ENCODE measurements at regions not wholly inside any gene's neighbourhood (a gene's known extent, or its start where the extent isn't known, plus 50 kb on each side); places are given as distances from the start of the nearest gene placed in this dataset.

DNA sequence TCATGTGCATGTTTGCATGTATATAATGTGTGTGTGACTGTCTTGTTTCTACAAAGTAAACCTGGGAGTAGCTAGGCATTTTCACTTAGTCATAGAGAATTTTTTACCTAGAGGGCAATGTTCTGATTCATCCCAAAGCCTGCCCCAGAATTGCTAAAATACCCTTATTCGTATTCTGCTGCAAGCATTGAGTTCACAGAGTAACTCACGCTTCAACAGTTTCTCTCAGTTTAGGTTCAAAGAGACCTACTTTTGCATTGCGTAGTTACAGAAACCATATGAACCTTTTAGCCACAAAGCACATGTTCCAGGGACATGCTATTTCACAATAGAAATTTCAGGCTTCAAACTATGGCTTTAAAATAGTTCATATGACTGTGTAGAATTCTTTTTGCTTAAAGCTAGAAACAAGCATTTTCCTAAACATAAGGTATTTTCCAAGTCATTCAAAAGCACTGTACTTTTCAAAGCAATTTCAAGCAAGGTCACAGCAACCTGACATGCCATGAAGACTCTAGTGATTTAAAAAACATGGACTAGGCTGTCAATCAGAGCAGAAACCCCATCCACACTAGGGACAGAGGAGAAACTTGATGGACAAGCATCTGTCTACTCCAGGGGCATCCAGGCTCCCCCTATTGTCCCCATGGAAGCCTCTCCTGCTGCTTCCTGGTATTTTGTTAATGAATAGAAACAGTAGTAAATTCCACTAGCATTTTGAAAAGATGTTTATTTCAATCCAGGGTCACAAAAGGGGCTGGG lies 81.5 kb upstream of the MAPK10 start:
- no peak for DNase-seq (ENCODE audit: low read depth, low spot score)
- H3K9ac ChIP-seq (ENCODE audit: insufficient read length, low read depth), result no peak overlapping the region
- no peaks in the 10 kb centered on the region for H3K4me1 ChIP-seq (ENCODE audit: insufficient read depth, insufficient read length)
- no peaks in the 10 kb centered on the region for H3K27me3 ChIP-seq (ENCODE audit: insufficient read depth, insufficient read length)
- H3K36me3 ChIP-seq (ENCODE audit: insufficient read depth, insufficient read length, low read length), result no peaks in the 10 kb centered on the region
- TF ChIP-seq YY1 (IDR thresholded peaks at IDR 0.05; ENCODE audit: insufficient read depth, insufficient read length), result no peak
- H3K9me3 ChIP-seq (ENCODE audit: insufficient read depth, low read length), result peaks cover 23% of the 10 kb centered on the region
- no peak overlapping the region for H3K4me3 ChIP-seq (ENCODE audit: insufficient read length, low read depth)

DNA sequence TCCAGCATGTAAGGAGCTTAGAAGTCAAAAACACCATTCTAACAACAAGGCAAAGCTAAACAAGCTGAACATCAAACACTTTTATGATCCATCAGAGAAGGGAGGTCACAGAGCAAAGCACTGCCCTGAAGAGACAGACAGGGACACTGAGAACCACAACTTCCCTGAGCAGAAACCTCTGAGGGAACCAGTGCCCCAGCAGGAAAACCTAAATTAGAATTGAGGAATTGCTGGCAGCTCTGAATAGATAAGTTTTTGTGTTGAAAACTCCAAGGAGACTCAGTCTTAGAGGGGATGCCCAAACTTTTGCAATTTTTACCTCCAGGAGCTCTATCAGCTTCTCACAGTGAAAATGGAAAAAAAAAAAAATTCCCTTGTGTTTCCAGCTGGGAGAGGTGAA lies 83.0 kb upstream of the MAPK10 start:
- H3K27me3 ChIP-seq (ENCODE audit: insufficient read depth, insufficient read length), result no peaks in the 10 kb centered on the region
- no peak overlapping the region for H3K9ac ChIP-seq (ENCODE audit: insufficient read length, low read depth)
- H3K9me3 ChIP-seq (ENCODE audit: insufficient read depth, low read length), result peaks cover 26% of the 10 kb centered on the region
- no peak for TF ChIP-seq ZNF274 (IDR thresholded peaks at IDR 0.05; ENCODE audit: low read depth, low read length)
- TF ChIP-seq SUZ12 (IDR thresholded peaks at IDR 0.05; ENCODE audit: extremely low read depth, insufficient read depth, insufficient read length), result no peak
- no peak for TF ChIP-seq YY1 (IDR thresholded peaks at IDR 0.05; ENCODE audit: insufficient read depth, insufficient read length)
- DNase-seq (ENCODE audit: low read depth, low spot score), result no peak
- no peaks in the 10 kb centered on the region for H3K4me1 ChIP-seq (ENCODE audit: insufficient read depth, insufficient read length)
- H3K4me3 ChIP-seq (ENCODE audit: insufficient read length, low read depth), result no peak overlapping the region
- no peaks in the 10 kb centered on the region for H3K36me3 ChIP-seq (ENCODE audit: insufficient read depth, insufficient read length, low read length)

DNA sequence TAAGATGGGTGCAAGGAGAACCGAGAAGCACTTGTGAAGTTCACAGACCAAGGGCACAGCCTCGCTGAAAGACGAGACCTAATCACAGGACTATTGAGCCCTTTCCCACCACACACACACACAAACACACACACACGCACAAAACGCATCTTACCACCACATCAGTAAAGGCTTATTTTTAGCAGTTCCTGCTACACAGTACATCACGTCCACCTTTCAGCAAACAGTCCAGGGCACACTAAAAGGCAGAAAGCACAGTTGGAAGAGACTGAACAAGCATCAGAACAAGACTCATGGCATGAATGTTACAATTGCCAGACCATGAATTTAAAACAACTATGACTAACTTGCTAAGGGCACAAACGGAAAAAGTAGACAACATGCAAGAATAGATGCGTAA lies 83.6 kb upstream of the MAPK10 start:
- Histone ChIP-seq H3K9ac (ENCODE audit: insufficient read length, low read depth) (no peak overlapping the region), H3K36me3 (ENCODE audit: insufficient read depth, insufficient read length, low read length) (no peaks in the 10 kb centered on the region), H3K27me3 (ENCODE audit: insufficient read depth, insufficient read length) (no peaks in the 10 kb centered on the region), H3K9me3 (ENCODE audit: insufficient read depth, low read length) (peaks cover 26% of the 10 kb centered on the region), H3K4me1 (ENCODE audit: insufficient read depth, insufficient read length) (no peaks in the 10 kb centered on the region), H3K4me3 (ENCODE audit: insufficient read length, low read depth) (no peak overlapping the region)
- no peak for DNase-seq (ENCODE audit: low read depth, low spot score)
- TF ChIP-seq YY1 (IDR thresholded peaks at IDR 0.05; ENCODE audit: insufficient read depth, insufficient read length) (no peak), SUZ12 (IDR thresholded peaks at IDR 0.05; ENCODE audit: extremely low read depth, insufficient read depth, insufficient read length) (no peak), ZNF274 (IDR thresholded peaks at IDR 0.05; ENCODE audit: low read depth, low read length) (no peak)

DNA sequence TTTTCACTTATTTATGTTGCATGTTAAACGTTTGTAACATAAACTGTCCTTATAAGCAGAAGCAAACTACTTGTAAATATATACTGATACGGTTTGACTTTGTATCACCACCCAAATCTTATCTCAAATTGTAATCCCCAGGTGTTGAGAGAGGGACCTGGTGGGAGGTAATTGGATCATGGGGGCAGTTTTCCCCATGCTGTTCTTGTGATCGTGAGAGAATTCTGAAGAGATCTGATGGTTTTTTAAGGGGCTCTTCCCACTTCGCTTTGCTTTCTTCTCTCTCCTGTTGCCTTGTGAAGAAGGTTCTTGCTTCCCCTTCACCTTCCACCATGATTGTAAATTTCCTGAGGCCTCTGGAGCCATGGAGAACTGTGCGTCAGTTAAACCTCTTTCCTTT lies 87.1 kb upstream of the MAPK10 start:
- Histone ChIP-seq H3K36me3 (ENCODE audit: insufficient read depth, insufficient read length, low read length) (no peaks in the 10 kb centered on the region), H3K9ac (ENCODE audit: insufficient read length, low read depth) (no peak overlapping the region), H3K4me1 (ENCODE audit: insufficient read depth, insufficient read length) (no peaks in the 10 kb centered on the region), H3K4me3 (ENCODE audit: insufficient read length, low read depth) (no peak overlapping the region), H3K27me3 (ENCODE audit: insufficient read depth, insufficient read length) (no peaks in the 10 kb centered on the region), H3K9me3 (ENCODE audit: insufficient read depth, low read length) (peaks cover 26% of the 10 kb centered on the region)
- TF ChIP-seq YY1 (IDR thresholded peaks at IDR 0.05; ENCODE audit: insufficient read depth, insufficient read length), result no peak
- no peak for TF ChIP-seq ZNF274 (IDR thresholded peaks at IDR 0.05; ENCODE audit: low read depth, low read length)
- no peak for TF ChIP-seq SUZ12 (IDR thresholded peaks at IDR 0.05; ENCODE audit: extremely low read depth, insufficient read depth, insufficient read length)
- DNase-seq (ENCODE audit: low read depth, low spot score), result no peak

DNA sequence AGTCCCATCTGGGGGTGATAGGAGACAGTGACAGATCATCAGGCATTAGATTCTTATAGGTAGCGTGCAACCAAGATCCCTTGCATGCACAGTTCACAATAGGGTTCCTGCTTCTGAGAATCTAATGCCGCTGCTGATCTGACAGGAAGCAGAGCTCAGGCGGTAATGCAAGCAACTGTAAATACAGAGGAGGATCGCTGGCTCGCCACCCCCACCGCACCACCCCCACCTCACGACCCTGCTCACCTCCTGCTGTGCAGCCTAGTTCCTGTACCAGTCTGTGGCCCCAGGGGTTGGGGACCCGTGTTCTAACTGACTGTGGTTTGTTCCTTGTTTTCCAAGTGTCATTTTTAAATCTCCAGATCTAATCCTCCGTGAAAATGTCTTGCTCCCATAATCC lies 89.0 kb upstream of the MAPK10 start:
- H3K36me3 ChIP-seq (ENCODE audit: insufficient read depth, insufficient read length, low read length), result no peaks in the 10 kb centered on the region
- no peak overlapping the region for H3K9ac ChIP-seq (ENCODE audit: insufficient read length, low read depth)
- peaks cover 4% of the 10 kb centered on the region for H3K4me1 ChIP-seq (ENCODE audit: insufficient read depth, insufficient read length)
- no peak for DNase-seq (ENCODE audit: low read depth, low spot score)
- peaks cover 19% of the 10 kb centered on the region for H3K9me3 ChIP-seq (ENCODE audit: insufficient read depth, low read length)
- no peak for TF ChIP-seq ZNF274 (IDR thresholded peaks at IDR 0.05; ENCODE audit: low read depth, low read length)
- TF ChIP-seq YY1 (IDR thresholded peaks at IDR 0.05; ENCODE audit: insufficient read depth, insufficient read length), result no peak
- no peak for TF ChIP-seq SUZ12 (IDR thresholded peaks at IDR 0.05; ENCODE audit: extremely low read depth, insufficient read depth, insufficient read length)
- no peak overlapping the region for H3K4me3 ChIP-seq (ENCODE audit: insufficient read length, low read depth)
- H3K27me3 ChIP-seq (ENCODE audit: insufficient read depth, insufficient read length), result no peaks in the 10 kb centered on the region

DNA sequence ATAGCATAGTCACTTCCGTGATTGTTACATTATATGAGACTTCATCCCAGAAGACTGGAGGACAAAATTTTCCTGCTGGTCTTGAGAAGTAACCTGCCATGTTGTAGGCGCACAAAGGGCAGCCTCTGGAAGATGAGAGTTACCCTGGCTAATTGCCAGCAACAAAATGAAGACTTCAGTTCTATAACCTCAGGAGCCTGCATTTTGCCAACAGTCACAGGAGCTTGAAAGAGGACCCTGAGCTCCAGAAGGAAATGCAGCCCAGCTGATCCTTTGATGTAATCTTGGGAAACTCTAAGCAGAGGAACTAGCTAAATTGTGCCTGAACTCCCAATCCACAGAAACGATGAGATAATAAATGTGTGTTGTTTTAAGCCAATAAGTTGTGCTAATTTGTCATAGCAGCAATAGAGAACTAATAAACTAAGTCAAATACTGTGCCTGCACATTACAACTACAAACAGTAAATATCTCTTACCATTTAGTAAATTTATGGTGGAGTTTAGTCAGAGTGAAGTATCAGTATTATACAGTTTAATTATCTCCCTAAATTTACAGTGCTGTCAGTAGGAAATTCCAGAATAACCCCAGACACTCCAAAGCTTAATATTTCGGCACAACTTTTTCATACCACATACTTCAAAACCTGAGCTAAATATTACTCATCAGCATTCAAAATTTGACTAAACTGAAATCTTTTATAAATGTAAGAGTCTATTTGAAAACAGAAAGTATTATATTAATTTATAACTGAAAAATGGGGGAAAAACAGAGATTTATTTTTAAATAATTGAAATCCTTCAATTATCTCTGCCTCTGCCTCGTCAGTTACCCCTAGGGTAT lies 90.1 kb upstream of the MAPK10 start:
- Histone ChIP-seq H3K4me3 (ENCODE audit: insufficient read length, low read depth) (no peak overlapping the region), H3K9ac (ENCODE audit: insufficient read length, low read depth) (no peak overlapping the region), H3K27me3 (ENCODE audit: insufficient read depth, insufficient read length) (no peaks in the 10 kb centered on the region), H3K9me3 (ENCODE audit: insufficient read depth, low read length) (peaks cover 13% of the 10 kb centered on the region; the same call in 1 of the 2 replicates), H3K4me1 (ENCODE audit: insufficient read depth, insufficient read length) (peaks cover 4% of the 10 kb centered on the region), H3K36me3 (ENCODE audit: insufficient read depth, insufficient read length, low read length) (no peaks in the 10 kb centered on the region)
- DNase-seq (ENCODE audit: low read depth, low spot score), result no peak
- TF ChIP-seq SUZ12 (IDR thresholded peaks at IDR 0.05; ENCODE audit: extremely low read depth, insufficient read depth, insufficient read length) (no peak), ZNF274 (IDR thresholded peaks at IDR 0.05; ENCODE audit: low read depth, low read length) (no peak), YY1 (IDR thresholded peaks at IDR 0.05; ENCODE audit: insufficient read depth, insufficient read length) (no peak)

DNA sequence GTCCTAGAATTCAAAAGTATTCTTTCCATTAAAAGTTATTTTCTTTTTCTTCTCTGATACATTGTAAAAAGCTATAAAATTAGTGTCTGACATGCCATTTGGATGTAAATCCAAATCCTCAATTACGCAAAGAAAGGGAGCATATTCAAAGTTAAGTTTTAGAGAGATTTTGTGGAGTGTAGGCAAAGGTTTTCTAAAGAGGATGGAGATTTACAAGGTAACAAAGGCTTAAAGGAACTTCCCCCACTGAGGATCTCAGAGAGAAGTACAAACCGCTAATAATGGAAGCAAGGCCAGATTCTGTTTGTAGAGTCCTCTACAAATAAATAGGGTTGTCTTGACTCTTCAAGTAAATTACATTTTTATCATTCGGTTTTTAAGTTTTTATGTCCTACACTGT lies 91.0 kb upstream of the MAPK10 start:
- H3K9ac ChIP-seq (ENCODE audit: insufficient read length, low read depth), result no peak overlapping the region
- no peak overlapping the region for H3K4me3 ChIP-seq (ENCODE audit: insufficient read length, low read depth)
- no peaks in the 10 kb centered on the region for H3K36me3 ChIP-seq (ENCODE audit: insufficient read depth, insufficient read length, low read length)
- H3K9me3 ChIP-seq (ENCODE audit: insufficient read depth, low read length), result 0 out of 2 replicates have a peak, but pooled peaks cover 7% of the 10 kb centered on the region
- peaks cover 4% of the 10 kb centered on the region for H3K4me1 ChIP-seq (ENCODE audit: insufficient read depth, insufficient read length)
- DNase-seq (ENCODE audit: low read depth, low spot score), result no peak
- TF ChIP-seq ZNF274 (IDR thresholded peaks at IDR 0.05; ENCODE audit: low read depth, low read length) (no peak), SUZ12 (IDR thresholded peaks at IDR 0.05; ENCODE audit: extremely low read depth, insufficient read depth, insufficient read length) (no peak), YY1 (IDR thresholded peaks at IDR 0.05; ENCODE audit: insufficient read depth, insufficient read length) (no peak)
- H3K27me3 ChIP-seq (ENCODE audit: insufficient read depth, insufficient read length), result no peaks in the 10 kb centered on the region

Data from NT2/D1 (cell line).